GM23338 (cell line): ENCODE measurements at regions not wholly inside any gene's neighbourhood (a gene's known extent, or its start where the extent isn't known, plus 50 kb on each side); places are given as distances from the start of the nearest gene placed in this dataset.

ENCODE experiments used
- ATAC-seq: fragments of 200-7000 bp; cut with Tn5 transposase; 3 replicates; pipeline ENCODE4 v1.9.1; 2020
- DNase-seq: peaks from one replicate; pipeline ENCODE4 v3.0.0-alpha.2; 2015; ENCODE audit warnings: low spot score
- H2AFZ ChIP-seq: fragments of 200-600 bp; sonication (generic); 2 replicates; pipeline ENCODE4 v1.8.0; 2016; ENCODE audit warnings: antibody characterized with exemption, mild to moderate bottlenecking, moderate library complexity
- H3F3A ChIP-seq: fragments of 200-600 bp; sonication (generic); replicated peaks from 2 replicates; pipeline ENCODE4 v1.8.0; 2017; ENCODE audit warnings: antibody characterized with exemption, mixed run types, low read depth
- H3K27ac ChIP-seq: fragments of 200-600 bp; sonication (generic); 2 replicates; pipeline ENCODE4 v1.6.1; 2016; ENCODE audit warnings: low read depth
- H3K27me3 ChIP-seq: fragments of 200-600 bp; sonication (generic); 2 replicates; pipeline ENCODE4 v1.8.0; 2016; ENCODE audit warnings: mild to moderate bottlenecking, mixed run types, moderate library complexity; ENCODE audit not compliant: insufficient read depth
- H3K36me3 ChIP-seq: fragments of 200-600 bp; sonication (generic); 2 replicates; pipeline ENCODE4 v1.8.0; 2016; ENCODE audit warnings: mild to moderate bottlenecking; ENCODE audit not compliant: insufficient read depth
- H3K4me1 ChIP-seq: fragments of 200-600 bp; sonication (generic); 2 replicates; pipeline ENCODE4 v1.8.0; 2016; ENCODE audit warnings: mild to moderate bottlenecking, moderate library complexity; ENCODE audit not compliant: insufficient read depth
- H3K4me2 ChIP-seq: fragments of 200-600 bp; sonication (generic); 2 replicates; pipeline ENCODE4 v1.7.1; 2017; ENCODE audit warnings: mixed run types
- H3K4me3 ChIP-seq: fragments of 200-600 bp; sonication (generic); 2 replicates; pipeline ENCODE4 v1.6.1; 2016; ENCODE audit warnings: mixed run types
- H3K79me2 ChIP-seq: fragments of 200-600 bp; sonication (generic); replicated peaks from 2 replicates; pipeline ENCODE4 v1.8.0; 2017; ENCODE audit warnings: mild to moderate bottlenecking; ENCODE audit not compliant: insufficient read depth
- H3K9me2 ChIP-seq: fragments of 200-600 bp; sonication (generic); 2 replicates; pipeline ENCODE4 v1.8.0; 2017; ENCODE audit not compliant: insufficient read depth
- H4K20me1 ChIP-seq: fragments of 200-600 bp; sonication (generic); replicated peaks from 2 replicates; pipeline ENCODE4 v1.8.0; 2017; ENCODE audit warnings: mild to moderate bottlenecking; ENCODE audit not compliant: insufficient read depth
- H3K27ac Mint-ChIP-seq: 2 replicates; pipeline ENCODE4 v1.8.0; 2020; ENCODE audit warnings: inconsistent platforms, mild to moderate bottlenecking, moderate library complexity, mixed read lengths
- H3K27me3 Mint-ChIP-seq: 3 replicates; pipeline ENCODE4 v1.8.0; 2022; ENCODE audit warnings: low read depth, mild to moderate bottlenecking, moderate library complexity, mixed read lengths, inconsistent platforms; ENCODE audit not compliant: insufficient read depth, poor library complexity
- H3K36me3 Mint-ChIP-seq: 3 replicates; pipeline ENCODE4 v1.8.0; 2021; ENCODE audit warnings: low read depth, mild to moderate bottlenecking, inconsistent platforms, moderate library complexity, mixed read lengths
- H3K4me1 Mint-ChIP-seq: 3 replicates; pipeline ENCODE4 v1.8.0; 2020; ENCODE audit warnings: mild to moderate bottlenecking, inconsistent platforms, mixed read lengths
- H3K4me3 Mint-ChIP-seq: 3 replicates; pipeline ENCODE4 v1.8.0; 2021; ENCODE audit warnings: moderate library complexity, mild to moderate bottlenecking, inconsistent platforms, mixed read lengths
- H3K9me3 Mint-ChIP-seq: 3 replicates; pipeline ENCODE4 v1.8.0; 2020; ENCODE audit warnings: moderate library complexity, mild to moderate bottlenecking, inconsistent platforms, mixed read lengths
- CTCF ChIP-seq, 2 experiments: fragments of 200-600 bp in 1 of 2; sonication (generic) in 1 of 2; conservative IDR thresholded peaks; 2 replicates each; pipeline versions ENCODE4 v1.5.1 to v1.6.1; 2016 to 2017; ENCODE audit warnings: antibody characterized with exemption in 2 of 2, low read depth in 2 of 2, mild to moderate bottlenecking in 2 of 2, moderate library complexity in 1 of 2
- EZH2phosphoT487 ChIP-seq: fragments of 200-600 bp; sonication (generic); IDR thresholded peaks from one replicate; pipeline ENCODE4 v1.8.1; 2018; ENCODE audit warnings: antibody characterized with exemption; ENCODE audit not compliant: unreplicated experiment
- POLR2AphosphoS5 ChIP-seq: IDR thresholded peaks from 2 replicates; pipeline ENCODE4 v1.6.1; 2016; ENCODE audit warnings: antibody characterized with exemption, low read depth
- TF ChIP-seq, protein P1 (sequence below): fragments of 250-450 bp; sonication (Bioruptor Pico); IDR thresholded peaks from 2 replicates; pipeline ENCODE4 v1.5.0; 2020; ENCODE audit warnings: mild to moderate bottlenecking, moderate library complexity

DNA sequence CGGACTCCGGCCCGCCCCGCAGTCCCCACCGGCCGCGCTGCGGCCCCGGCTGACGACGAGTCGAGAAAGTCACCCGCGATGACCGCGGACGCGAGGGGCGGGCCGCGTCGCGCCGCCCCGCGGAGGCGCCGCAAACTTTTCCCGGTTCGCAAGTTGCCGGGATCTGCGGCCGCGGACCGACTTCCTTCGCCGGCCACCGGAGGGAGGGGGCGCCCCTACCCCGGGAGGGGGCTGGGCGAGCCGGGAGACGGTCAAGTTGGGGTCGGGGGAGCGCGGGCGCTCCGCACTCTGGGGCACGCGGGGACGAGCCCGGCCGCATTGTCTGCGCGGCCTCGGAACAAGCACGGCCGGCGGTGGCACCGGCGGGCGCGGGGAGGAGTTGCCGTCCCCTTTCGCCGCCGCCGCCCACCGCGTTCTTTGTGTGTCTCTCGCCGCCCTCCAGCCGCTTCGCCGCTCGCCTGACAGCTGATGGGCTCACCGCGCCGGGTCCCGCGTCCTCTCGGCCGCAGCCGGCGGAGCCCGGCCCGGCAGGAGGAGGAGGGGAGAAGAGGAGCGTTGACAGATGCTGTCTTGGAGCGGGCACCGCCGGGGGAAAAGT is 131.6 kb downstream of the OGFRL1 start:
- Histone ChIP-seq H3K36me3 (no peaks in the 10 kb centered on the region), H3K27me3 (peaks cover 24% of the 10 kb centered on the region), H3K4me3 (peak overlapping the region; percentile 79), H3K4me1 (peaks cover 8% of the 10 kb centered on the region), H4K20me1 (no peaks in the 10 kb centered on the region), H3K4me2 (peak overlapping the region; percentile 88), H3F3A (no peaks in the 10 kb centered on the region), H3K27ac (no peak overlapping the region), H2AFZ (peak overlapping the region; percentile 97), H3K9me2 (no peaks in the 10 kb centered on the region), H3K79me2 (no peaks in the 10 kb centered on the region)
- Mint-ChIP-seq H3K4me3 (peak overlapping the region; percentile 89; the same call in 2 of the 3 replicates), H3K27ac (no peak overlapping the region), H3K9me3 (no peaks in the 10 kb centered on the region), H3K4me1 (peaks cover 5% of the 10 kb centered on the region), H3K36me3 (no peaks in the 10 kb centered on the region), H3K27me3 (peaks cover 12% of the 10 kb centered on the region)
- ATAC-seq (peak; percentile 64), DNase-seq (peak; percentile 66)
- TF ChIP-seq, protein P1, sequence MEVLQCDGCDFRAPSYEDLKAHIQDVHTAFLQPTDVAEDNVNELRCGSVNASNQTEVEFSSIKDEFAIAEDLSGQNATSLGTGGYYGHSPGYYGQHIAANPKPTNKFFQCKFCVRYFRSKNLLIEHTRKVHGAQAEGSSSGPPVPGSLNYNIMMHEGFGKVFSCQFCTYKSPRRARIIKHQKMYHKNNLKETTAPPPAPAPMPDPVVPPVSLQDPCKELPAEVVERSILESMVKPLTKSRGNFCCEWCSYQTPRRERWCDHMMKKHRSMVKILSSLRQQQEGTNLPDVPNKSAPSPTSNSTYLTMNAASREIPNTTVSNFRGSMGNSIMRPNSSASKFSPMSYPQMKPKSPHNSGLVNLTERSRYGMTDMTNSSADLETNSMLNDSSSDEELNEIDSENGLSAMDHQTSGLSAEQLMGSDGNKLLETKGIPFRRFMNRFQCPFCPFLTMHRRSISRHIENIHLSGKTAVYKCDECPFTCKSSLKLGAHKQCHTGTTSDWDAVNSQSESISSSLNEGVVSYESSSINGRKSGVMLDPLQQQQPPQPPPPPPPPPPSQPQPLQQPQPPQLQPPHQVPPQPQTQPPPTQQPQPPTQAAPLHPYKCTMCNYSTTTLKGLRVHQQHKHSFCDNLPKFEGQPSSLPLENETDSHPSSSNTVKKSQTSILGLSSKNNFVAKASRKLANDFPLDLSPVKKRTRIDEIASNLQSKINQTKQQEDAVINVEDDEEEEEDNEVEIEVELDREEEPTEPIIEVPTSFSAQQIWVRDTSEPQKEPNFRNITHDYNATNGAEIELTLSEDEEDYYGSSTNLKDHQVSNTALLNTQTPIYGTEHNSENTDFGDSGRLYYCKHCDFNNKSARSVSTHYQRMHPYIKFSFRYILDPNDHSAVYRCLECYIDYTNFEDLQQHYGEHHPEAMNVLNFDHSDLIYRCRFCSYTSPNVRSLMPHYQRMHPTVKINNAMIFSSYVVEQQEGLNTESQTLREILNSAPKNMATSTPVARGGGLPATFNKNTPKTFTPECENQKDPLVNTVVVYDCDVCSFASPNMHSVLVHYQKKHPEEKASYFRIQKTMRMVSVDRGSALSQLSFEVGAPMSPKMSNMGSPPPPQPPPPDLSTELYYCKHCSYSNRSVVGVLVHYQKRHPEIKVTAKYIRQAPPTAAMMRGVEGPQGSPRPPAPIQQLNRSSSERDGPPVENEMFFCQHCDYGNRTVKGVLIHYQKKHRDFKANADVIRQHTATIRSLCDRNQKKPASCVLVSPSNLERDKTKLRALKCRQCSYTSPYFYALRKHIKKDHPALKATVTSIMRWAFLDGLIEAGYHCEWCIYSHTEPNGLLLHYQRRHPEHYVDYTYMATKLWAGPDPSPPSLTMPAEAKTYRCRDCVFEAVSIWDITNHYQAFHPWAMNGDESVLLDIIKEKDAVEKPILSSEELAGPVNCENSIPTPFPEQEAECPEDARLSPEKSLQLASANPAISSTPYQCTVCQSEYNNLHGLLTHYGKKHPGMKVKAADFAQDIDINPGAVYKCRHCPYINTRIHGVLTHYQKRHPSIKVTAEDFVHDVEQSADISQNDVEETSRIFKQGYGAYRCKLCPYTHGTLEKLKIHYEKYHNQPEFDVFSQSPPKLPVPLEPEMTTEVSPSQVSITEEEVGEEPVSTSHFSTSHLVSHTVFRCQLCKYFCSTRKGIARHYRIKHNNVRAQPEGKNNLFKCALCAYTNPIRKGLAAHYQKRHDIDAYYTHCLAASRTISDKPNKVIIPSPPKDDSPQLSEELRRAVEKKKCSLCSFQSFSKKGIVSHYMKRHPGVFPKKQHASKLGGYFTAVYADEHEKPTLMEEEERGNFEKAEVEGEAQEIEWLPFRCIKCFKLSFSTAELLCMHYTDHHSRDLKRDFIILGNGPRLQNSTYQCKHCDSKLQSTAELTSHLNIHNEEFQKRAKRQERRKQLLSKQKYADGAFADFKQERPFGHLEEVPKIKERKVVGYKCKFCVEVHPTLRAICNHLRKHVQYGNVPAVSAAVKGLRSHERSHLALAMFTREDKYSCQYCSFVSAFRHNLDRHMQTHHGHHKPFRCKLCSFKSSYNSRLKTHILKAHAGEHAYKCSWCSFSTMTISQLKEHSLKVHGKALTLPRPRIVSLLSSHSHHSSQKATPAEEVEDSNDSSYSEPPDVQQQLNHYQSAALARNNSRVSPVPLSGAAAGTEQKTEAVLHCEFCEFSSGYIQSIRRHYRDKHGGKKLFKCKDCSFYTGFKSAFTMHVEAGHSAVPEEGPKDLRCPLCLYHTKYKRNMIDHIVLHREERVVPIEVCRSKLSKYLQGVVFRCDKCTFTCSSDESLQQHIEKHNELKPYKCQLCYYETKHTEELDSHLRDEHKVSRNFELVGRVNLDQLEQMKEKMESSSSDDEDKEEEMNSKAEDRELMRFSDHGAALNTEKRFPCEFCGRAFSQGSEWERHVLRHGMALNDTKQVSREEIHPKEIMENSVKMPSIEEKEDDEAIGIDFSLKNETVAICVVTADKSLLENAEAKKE (CRISPR knock-in tag), result no peak
- no peak for TF ChIP-seq EZH2phosphoT487
- 0 out of 4 replicates have a peak, but pooled peaks of 1 of the 2 experiments have one; percentile 1 for TF ChIP-seq CTCF (conservative IDR thresholded peaks at IDR 0.05; ENCODE audit: low read depth in 2 of 2)
- no peak for TF ChIP-seq POLR2AphosphoS5
